ENCODE measurements at regions not wholly inside any gene's neighbourhood (a gene's known extent, or its start where the extent isn't known, plus 50 kb on each side); places are given as distances from the start of the nearest gene placed in this dataset.

DNA sequence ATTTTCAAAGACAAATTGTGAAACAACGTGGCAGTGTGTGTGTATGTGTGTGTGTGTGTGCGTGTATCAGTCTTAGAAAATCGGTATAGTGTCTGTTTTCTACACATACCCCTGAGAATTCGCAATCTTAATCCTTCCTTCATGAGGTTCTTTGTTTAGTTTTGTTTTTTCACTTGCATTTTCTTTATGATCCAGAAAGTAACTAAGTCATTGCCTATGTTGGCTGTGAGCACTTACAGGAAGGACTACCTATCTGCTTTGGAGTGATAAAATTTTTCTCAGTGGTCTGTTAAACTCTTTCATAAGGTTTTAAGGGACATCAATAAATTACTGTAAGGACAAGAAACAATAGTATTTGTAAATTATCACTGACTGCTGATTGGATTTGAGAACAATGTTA lies 1587.1 kb downstream of the PCDH9 start:
- TF ChIP-seq, protein P1, sequence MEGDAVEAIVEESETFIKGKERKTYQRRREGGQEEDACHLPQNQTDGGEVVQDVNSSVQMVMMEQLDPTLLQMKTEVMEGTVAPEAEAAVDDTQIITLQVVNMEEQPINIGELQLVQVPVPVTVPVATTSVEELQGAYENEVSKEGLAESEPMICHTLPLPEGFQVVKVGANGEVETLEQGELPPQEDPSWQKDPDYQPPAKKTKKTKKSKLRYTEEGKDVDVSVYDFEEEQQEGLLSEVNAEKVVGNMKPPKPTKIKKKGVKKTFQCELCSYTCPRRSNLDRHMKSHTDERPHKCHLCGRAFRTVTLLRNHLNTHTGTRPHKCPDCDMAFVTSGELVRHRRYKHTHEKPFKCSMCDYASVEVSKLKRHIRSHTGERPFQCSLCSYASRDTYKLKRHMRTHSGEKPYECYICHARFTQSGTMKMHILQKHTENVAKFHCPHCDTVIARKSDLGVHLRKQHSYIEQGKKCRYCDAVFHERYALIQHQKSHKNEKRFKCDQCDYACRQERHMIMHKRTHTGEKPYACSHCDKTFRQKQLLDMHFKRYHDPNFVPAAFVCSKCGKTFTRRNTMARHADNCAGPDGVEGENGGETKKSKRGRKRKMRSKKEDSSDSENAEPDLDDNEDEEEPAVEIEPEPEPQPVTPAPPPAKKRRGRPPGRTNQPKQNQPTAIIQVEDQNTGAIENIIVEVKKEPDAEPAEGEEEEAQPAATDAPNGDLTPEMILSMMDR (IDR thresholded peaks at IDR 0.05): no peak
- TF ChIP-seq ZFX (IDR thresholded peaks at IDR 0.05; ENCODE audit: borderline replicate concordance): no peak

Data from 22Rv1 (cell line).